Left lobe of liver (tissue), 2 donors: ENCODE measurements at regions not wholly inside any gene's neighbourhood (a gene's known extent, or its start where the extent isn't known, plus 50 kb on each side); places are given as distances from the start of the nearest gene placed in this dataset.
"Not testable (repeated sequence)": the region's sequence is repeated elsewhere in the genome, so short reads cannot be mapped to it uniquely, and the experiment has no call there.

ENCODE experiments used
- ATAC-seq: fragments of 200-7000 bp; cut with Tn5 transposase; one replicate; pipeline ENCODE4 v1.9.1; 2020; ENCODE audit warnings: mild to moderate bottlenecking, moderate library complexity
- DNase-seq: peaks from one replicate; pipeline ENCODE4 v3.0.0-alpha.2; 2020; ENCODE audit warnings: low spot score
- donor health status: DM: no; HTN: no; CAD: no; lungs with moderate emphysema.
- donor health status: DM: no; HTN: yes; CAD: no.

- no peak for ATAC-seq
- no peak for DNase-seq
Measured at GRCh38 chr3:115384381-115384780, 237.3 kb upstream of the ZBTB20 start.

GRCh38 chr3:115385774-115386730 lies 237.3 kb upstream of the GAP43 start:
- DNase-seq (no peak), ATAC-seq (no peak)

GRCh38 chr3:115388166-115388565 lies 235.1 kb upstream of the GAP43 start:
- no peak for DNase-seq
- ATAC-seq = no peak

- no peak for DNase-seq
- no peak for ATAC-seq
Measured at GRCh38 chr3:115388811-115389210, 234.5 kb upstream of the GAP43 start.

- ATAC-seq (no peak), DNase-seq (no peak)
Measured at GRCh38 chr3:115396801-115397200, 226.5 kb upstream of the GAP43 start.

- DNase-seq (no peak), ATAC-seq (no peak)
Measured at GRCh38 chr3:115397433-115397832, 225.9 kb upstream of the GAP43 start.

GRCh38 chr3:115398506-115398905 lies 224.8 kb upstream of the GAP43 start:
- ATAC-seq = no peak

GRCh38 chr3:115399750-115400149 lies 223.6 kb upstream of the GAP43 start:
- ATAC-seq (no peak), DNase-seq (no peak)

More at GRCh38 chr3:115398506-115398905, 224.8 kb upstream of the GAP43 start:
- no peak for DNase-seq

GRCh38 chr3:115401298-115401697 lies 222.0 kb upstream of the GAP43 start:
- ATAC-seq (no peak), DNase-seq (no peak)

- ATAC-seq (no peak), DNase-seq (no peak)
Measured at GRCh38 chr3:115401851-115402501, 221.3 kb upstream of the GAP43 start.

GRCh38 chr3:115402651-115403050 lies 220.7 kb upstream of the GAP43 start:
- no peak for DNase-seq

GRCh38 chr3:115403786-115404185 lies 219.5 kb upstream of the GAP43 start:
- ATAC-seq = no peak

More at GRCh38 chr3:115402651-115403050, 220.7 kb upstream of the GAP43 start:
- ATAC-seq = no peak

GRCh38 chr3:115409596-115409995 lies 213.7 kb upstream of the GAP43 start:
- ATAC-seq (no peak), DNase-seq (no peak)

More at GRCh38 chr3:115403786-115404185, 219.5 kb upstream of the GAP43 start:
- no peak for DNase-seq

GRCh38 chr3:115414610-115415009 lies 208.7 kb upstream of the GAP43 start:
- not testable (repeated sequence) for ATAC-seq, DNase-seq

GRCh38 chr3:115415246-115415996 lies 207.9 kb upstream of the GAP43 start:
- no peak for DNase-seq
- ATAC-seq = no peak

GRCh38 chr3:115418583-115418982 lies 204.7 kb upstream of the GAP43 start:
- DNase-seq (no peak), ATAC-seq (no peak)

- DNase-seq = no peak
- ATAC-seq = no peak
Measured at GRCh38 chr3:115420086-115420485, 203.2 kb upstream of the GAP43 start.

- DNase-seq (no peak), ATAC-seq (no peak)
Measured at GRCh38 chr3:115423170-115423569, 200.1 kb upstream of the GAP43 start.

- ATAC-seq (no peak), DNase-seq (no peak)
Measured at GRCh38 chr3:115428841-115429240, 194.5 kb upstream of the GAP43 start.

GRCh38 chr3:115436767-115437301 lies 186.5 kb upstream of the GAP43 start:
- DNase-seq (no peak), ATAC-seq (no peak)

- ATAC-seq (no peak), DNase-seq (no peak)
Measured at GRCh38 chr3:115438799-115439198, 184.5 kb upstream of the GAP43 start.
